ENCODE measurements at regions not wholly inside any gene's neighbourhood (a gene's known extent, or its start where the extent isn't known, plus 50 kb on each side); places are given as distances from the start of the nearest gene placed in this dataset.

- no peak for TF ChIP-seq CTCF (IDR thresholded peaks at IDR 0.05; ENCODE audit: poor library complexity, severe bottlenecking)
- TF ChIP-seq TAF1 (IDR thresholded peaks at IDR 0.05; ENCODE audit: low read depth): no peak
- TF ChIP-seq POLR2AphosphoS5 (IDR thresholded peaks at IDR 0.05): no peak
Measured at GRCh38 chr4:111793433-111794091, 351.7 kb upstream of the FAM241A start.
